HEK293 (cell line): ENCODE measurements at regions not wholly inside any gene's neighbourhood (a gene's known extent, or its start where the extent isn't known, plus 50 kb on each side); places are given as distances from the start of the nearest gene placed in this dataset.

ENCODE experiments used
- TCF7L2 ChIP-seq: IDR thresholded peaks from 2 replicates; pipeline ENCODE4 v1.6.1; 2011; ENCODE audit warnings: low read depth, mild to moderate bottlenecking, inconsistent platforms, low read length, moderate library complexity, borderline replicate concordance
- ZFHX2 ChIP-seq: fragments of 450-650 bp; formaldehyde crosslinking; conservative IDR thresholded peaks from 2 replicates; pipeline ENCODE4 v1.5.1; 2016; ENCODE audit warnings: missing biosample characterization, missing genetic modification characterization
- ZNF24 ChIP-seq: fragments of 450-650 bp; formaldehyde crosslinking; IDR thresholded peaks from 2 replicates; pipeline ENCODE4 v1.5.1; 2016; ENCODE audit warnings: missing biosample characterization, missing genetic modification characterization
- ZNF302 ChIP-seq: fragments of 450-650 bp; formaldehyde crosslinking; IDR thresholded peaks from 2 replicates; pipeline ENCODE4 v1.5.1; 2016; ENCODE audit warnings: missing biosample characterization, missing genetic modification characterization, low read depth
- ZNF366 ChIP-seq: fragments of 450-650 bp; formaldehyde crosslinking; conservative IDR thresholded peaks from 2 replicates; pipeline ENCODE4 v1.5.1; 2016; ENCODE audit warnings: missing biosample characterization, missing genetic modification characterization
- ZNF423 ChIP-seq: fragments of 450-650 bp; formaldehyde crosslinking; IDR thresholded peaks from 2 replicates; pipeline ENCODE4 v1.5.1; 2016; ENCODE audit warnings: missing biosample characterization, missing genetic modification characterization
- ZNF518A ChIP-seq: fragments of 450-650 bp; formaldehyde crosslinking; conservative IDR thresholded peaks from 2 replicates; pipeline ENCODE4 v1.5.1; 2016; ENCODE audit warnings: low read depth, missing biosample characterization, missing genetic modification characterization
- TF ChIP-seq, protein P1 (sequence below): fragments of 450-650 bp; formaldehyde crosslinking; IDR thresholded peaks from 2 replicates; pipeline ENCODE4 v1.5.1; 2016; ENCODE audit warnings: missing biosample characterization, missing genetic modification characterization

- TF ChIP-seq, protein P1, sequence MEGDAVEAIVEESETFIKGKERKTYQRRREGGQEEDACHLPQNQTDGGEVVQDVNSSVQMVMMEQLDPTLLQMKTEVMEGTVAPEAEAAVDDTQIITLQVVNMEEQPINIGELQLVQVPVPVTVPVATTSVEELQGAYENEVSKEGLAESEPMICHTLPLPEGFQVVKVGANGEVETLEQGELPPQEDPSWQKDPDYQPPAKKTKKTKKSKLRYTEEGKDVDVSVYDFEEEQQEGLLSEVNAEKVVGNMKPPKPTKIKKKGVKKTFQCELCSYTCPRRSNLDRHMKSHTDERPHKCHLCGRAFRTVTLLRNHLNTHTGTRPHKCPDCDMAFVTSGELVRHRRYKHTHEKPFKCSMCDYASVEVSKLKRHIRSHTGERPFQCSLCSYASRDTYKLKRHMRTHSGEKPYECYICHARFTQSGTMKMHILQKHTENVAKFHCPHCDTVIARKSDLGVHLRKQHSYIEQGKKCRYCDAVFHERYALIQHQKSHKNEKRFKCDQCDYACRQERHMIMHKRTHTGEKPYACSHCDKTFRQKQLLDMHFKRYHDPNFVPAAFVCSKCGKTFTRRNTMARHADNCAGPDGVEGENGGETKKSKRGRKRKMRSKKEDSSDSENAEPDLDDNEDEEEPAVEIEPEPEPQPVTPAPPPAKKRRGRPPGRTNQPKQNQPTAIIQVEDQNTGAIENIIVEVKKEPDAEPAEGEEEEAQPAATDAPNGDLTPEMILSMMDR (tag by site-specific recombination) = no peak
- no peak for TF ChIP-seq ZNF518A (tag by site-specific recombination)
- no peak for TF ChIP-seq ZNF24
- TF ChIP-seq TCF7L2 = no peak
- TF ChIP-seq ZNF423 = no peak
- no peak for TF ChIP-seq ZNF366 (tag by site-specific recombination)
- TF ChIP-seq ZFHX2 (tag by site-specific recombination) = no peak
- TF ChIP-seq ZNF302 = no peak
These were observed 77.7 kb downstream of the CRYGS start for GRCh38 chr3:186466391-186466974.
